Left lung (tissue), 4 donors: ENCODE measurements at regions not wholly inside any gene's neighbourhood (a gene's known extent, or its start where the extent isn't known, plus 50 kb on each side); places are given as distances from the start of the nearest gene placed in this dataset.

Experiments used
- ATAC-seq: fragments of 200-7000 bp; cut with Tn5 transposase; one replicate; pipeline ENCODE4 v1.9.1; 2020; ENCODE audit warnings: moderate library complexity
- DNase-seq, 4 donors: peaks; one replicate each; pipeline ENCODE4 v3.0.0-alpha.2; 2013 to 2020
- H3K27ac ChIP-seq, 2 donors: fragments of 200-600 bp; sonication (generic) in 1 of 2; one replicate each; pipeline versions ENCODE4 v1.5.0 to v1.8.0; 2020 to 2021
- H3K27me3 ChIP-seq, 2 donors: fragments of 200-600 bp; sonication (generic) in 1 of 2; one replicate each; pipeline versions ENCODE4 v1.5.0 to v1.8.0; 2020 to 2021
- H3K36me3 ChIP-seq, 2 donors: fragments of 200-600 bp; sonication (generic) in 1 of 2; one replicate each; pipeline versions ENCODE4 v1.5.0 to v1.8.0; 2020 to 2021
- H3K4me1 ChIP-seq, 2 donors: fragments of 200-600 bp; one replicate each; pipeline ENCODE4 v1.8.0; 2021
- H3K4me3 ChIP-seq, 2 donors: fragments of 200-600 bp; sonication (generic) in 1 of 2; one replicate each; pipeline versions ENCODE4 v1.5.0 to v1.8.0; 2020 to 2021; ENCODE audit warnings: mild to moderate bottlenecking in 1 of 2
- H3K9me3 ChIP-seq, 2 donors: fragments of 200-600 bp; sonication (generic) in 1 of 2; one replicate each; pipeline versions ENCODE4 v1.5.0 to v1.8.0; 2020 to 2021
- CTCF ChIP-seq, 2 donors: fragments of 200-600 bp; sonication (generic) in 1 of 2; IDR thresholded peaks; one replicate each; pipeline versions ENCODE4 v1.5.0 to v1.8.0; 2021; ENCODE audit warnings: antibody characterized with exemption in 2 of 2
- intact Hi-C, 2 donors: fragments of 100-400 bp; cut with DNase I; formaldehyde crosslinking; loops; one replicate each; pipeline versions ENCODE4 v1.11.2 to v1.14.2; 2022
- donor health status: DM: no; HTN: yes; CAD: no.
- donor health status: DM: no; HTN: no; CAD: no.

GRCh38 chr12:89085421-89085820 lies 266.9 kb downstream of the DUSP6 start:
- H3K27me3 ChIP-seq, result no peaks in the 10 kb centered on the region
- intact Hi-C loops, result no loop called here
- H3K4me1 ChIP-seq, result no peaks in the 10 kb centered on the region
- no peak overlapping the region for H3K27ac ChIP-seq
- no peak overlapping the region for H3K4me3 ChIP-seq
- no peak for TF ChIP-seq CTCF (IDR thresholded peaks at IDR 0.05)
- DNase-seq (peak in 1 of 4 donors; percentile 16), ATAC-seq (no peak)
- peaks cover 0 to 7% of the 10 kb centered on the region in 2 donors for H3K9me3 ChIP-seq
- no peaks in the 10 kb centered on the region for H3K36me3 ChIP-seq

GRCh38 chr12:89084751-89085150 lies 267.6 kb downstream of the DUSP6 start:
- peaks cover 0 to under 1% of the 10 kb centered on the region in 2 donors for H3K9me3 ChIP-seq
- no peak for TF ChIP-seq CTCF (IDR thresholded peaks at IDR 0.05)
- H3K27me3 ChIP-seq, result no peaks in the 10 kb centered on the region
- intact Hi-C loops, result no loop called here
- H3K4me1 ChIP-seq, result no peaks in the 10 kb centered on the region
- H3K27ac ChIP-seq, result no peak overlapping the region
- H3K36me3 ChIP-seq, result no peaks in the 10 kb centered on the region
- ATAC-seq (peak; percentile 21), DNase-seq (peak in 2 of 4 donors; percentile 36 to 70)
- no peak overlapping the region for H3K4me3 ChIP-seq

- Histone ChIP-seq H3K36me3 (no peaks in the 10 kb centered on the region), H3K27me3 (no peaks in the 10 kb centered on the region), H3K9me3 (no peaks in the 10 kb centered on the region), H3K4me1 (no peaks in the 10 kb centered on the region), H3K27ac (no peak overlapping the region), H3K4me3 (no peak overlapping the region)
- DNase-seq, result no peak
- intact Hi-C loops, result no loop called here
- ATAC-seq, result no peak
- TF ChIP-seq CTCF (IDR thresholded peaks at IDR 0.05), result no peak
Observed at GRCh38 chr12:89083491-89083890, 268.8 kb downstream of the DUSP6 start.

- no peak overlapping the region for H3K4me3 ChIP-seq
- no peaks in the 10 kb centered on the region for H3K9me3 ChIP-seq
- no peaks in the 10 kb centered on the region for H3K27me3 ChIP-seq
- H3K4me1 ChIP-seq, result no peaks in the 10 kb centered on the region
- DNase-seq (no peak), ATAC-seq (no peak)
- no peak overlapping the region for H3K27ac ChIP-seq
- intact Hi-C loops, result no loop called here
- no peak for TF ChIP-seq CTCF (IDR thresholded peaks at IDR 0.05)
- no peaks in the 10 kb centered on the region for H3K36me3 ChIP-seq
Observed at GRCh38 chr12:89082370-89082753, 269.9 kb downstream of the DUSP6 start.

GRCh38 chr12:89081719-89082369 lies 270.5 kb downstream of the DUSP6 start:
- ATAC-seq (no peak), DNase-seq (no peak)
- no peak overlapping the region for H3K27ac ChIP-seq
- TF ChIP-seq CTCF (IDR thresholded peaks at IDR 0.05), result no peak
- no peak overlapping the region for H3K4me3 ChIP-seq
- H3K36me3 ChIP-seq, result no peaks in the 10 kb centered on the region
- no peaks in the 10 kb centered on the region for H3K9me3 ChIP-seq
- intact Hi-C loops, result no loop called here
- H3K4me1 ChIP-seq, result no peaks in the 10 kb centered on the region
- no peaks in the 10 kb centered on the region for H3K27me3 ChIP-seq
